ENCODE measurements at regions not wholly inside any gene's neighbourhood (a gene's known extent, or its start where the extent isn't known, plus 50 kb on each side); places are given as distances from the start of the nearest gene placed in this dataset.

- Histone ChIP-seq H3K4me3 (ENCODE audit: low read length) (no peak overlapping the region), H3K4me2 (ENCODE audit: low read depth, low read length) (no peak overlapping the region), H4K20me1 (ENCODE audit: insufficient read depth, low read length) (no peaks in the 10 kb centered on the region), H3K27ac (ENCODE audit: low read length) (no peak overlapping the region), H3F3A (ENCODE audit: insufficient read depth, low read length) (no peaks in the 10 kb centered on the region), H3K9me3 (replicated peaks; ENCODE audit: insufficient read depth, low read length) (no peaks in the 10 kb centered on the region), H2AFZ (ENCODE audit: low read length) (no peak overlapping the region), H3K27me3 (replicated peaks; ENCODE audit: insufficient read depth, low read length) (no peaks in the 10 kb centered on the region), H3K9ac (ENCODE audit: low read length) (no peak overlapping the region), H3K36me3 (replicated peaks; ENCODE audit: insufficient read depth, low read length) (no peaks in the 10 kb centered on the region), H3K4me1 (ENCODE audit: low read length) (no peaks in the 10 kb centered on the region), H3K79me2 (ENCODE audit: low read length) (no peaks in the 10 kb centered on the region), H3K9me2 (replicated peaks; ENCODE audit: insufficient read depth, low read length) (no peaks in the 10 kb centered on the region)
- DNase-seq = peak; percentile 65
- TF ChIP-seq CTCF (IDR thresholded peaks at IDR 0.05; ENCODE audit: low read length) (peak; percentile 87), EZH2phosphoT487 (IDR thresholded peaks at IDR 0.05; ENCODE audit: low read length) (no peak)
These were observed 74.2 kb upstream of the POU1F1 start for GRCh38 chr3:87350367-87351199.

GRCh38 chr3:87349833-87350232, 73.4 kb upstream of the POU1F1 start:
- Histone ChIP-seq H3K9me3 (replicated peaks; ENCODE audit: insufficient read depth, low read length) (no peaks in the 10 kb centered on the region), H3K27me3 (replicated peaks; ENCODE audit: insufficient read depth, low read length) (no peaks in the 10 kb centered on the region), H3K79me2 (ENCODE audit: low read length) (no peaks in the 10 kb centered on the region), H3K4me3 (ENCODE audit: low read length) (no peak overlapping the region), H3K9ac (ENCODE audit: low read length) (no peak overlapping the region), H3K36me3 (replicated peaks; ENCODE audit: insufficient read depth, low read length) (no peaks in the 10 kb centered on the region), H3K4me1 (ENCODE audit: low read length) (no peaks in the 10 kb centered on the region), H4K20me1 (ENCODE audit: insufficient read depth, low read length) (no peaks in the 10 kb centered on the region), H2AFZ (ENCODE audit: low read length) (no peak overlapping the region), H3K4me2 (ENCODE audit: low read depth, low read length) (no peak overlapping the region), H3K27ac (ENCODE audit: low read length) (no peak overlapping the region), H3K9me2 (replicated peaks; ENCODE audit: insufficient read depth, low read length) (no peaks in the 10 kb centered on the region), H3F3A (ENCODE audit: insufficient read depth, low read length) (no peaks in the 10 kb centered on the region)
- no peak for DNase-seq
- TF ChIP-seq EZH2phosphoT487 (IDR thresholded peaks at IDR 0.05; ENCODE audit: low read length) (no peak), EZH2 (optimal IDR thresholded peaks at IDR 0.05; ENCODE audit: low read depth, low read length) (no peak), CTCF (IDR thresholded peaks at IDR 0.05; ENCODE audit: low read length) (no peak)

- Histone ChIP-seq H3K9me3 (replicated peaks; ENCODE audit: insufficient read depth, low read length) (no peaks in the 10 kb centered on the region), H3K27me3 (replicated peaks; ENCODE audit: insufficient read depth, low read length) (no peaks in the 10 kb centered on the region), H3K27ac (ENCODE audit: low read length) (no peak overlapping the region), H3K9me2 (replicated peaks; ENCODE audit: insufficient read depth, low read length) (no peaks in the 10 kb centered on the region), H3K4me3 (ENCODE audit: low read length) (no peak overlapping the region), H3K4me2 (ENCODE audit: low read depth, low read length) (no peak overlapping the region), H2AFZ (ENCODE audit: low read length) (no peak overlapping the region), H3F3A (ENCODE audit: insufficient read depth, low read length) (no peaks in the 10 kb centered on the region), H3K9ac (ENCODE audit: low read length) (no peak overlapping the region), H4K20me1 (ENCODE audit: insufficient read depth, low read length) (no peaks in the 10 kb centered on the region), H3K4me1 (ENCODE audit: low read length) (no peaks in the 10 kb centered on the region), H3K79me2 (ENCODE audit: low read length) (no peaks in the 10 kb centered on the region), H3K36me3 (replicated peaks; ENCODE audit: insufficient read depth, low read length) (no peaks in the 10 kb centered on the region)
- DNase-seq = no peak
- TF ChIP-seq EZH2phosphoT487 (IDR thresholded peaks at IDR 0.05; ENCODE audit: low read length) = no peak
- no peak for TF ChIP-seq CTCF (IDR thresholded peaks at IDR 0.05; ENCODE audit: low read length)
- no peak for TF ChIP-seq EZH2 (optimal IDR thresholded peaks at IDR 0.05; ENCODE audit: low read depth, low read length)
These were observed 60.4 kb upstream of the POU1F1 start for GRCh38 chr3:87336761-87337160.
